ENCODE measurements at regions not wholly inside any gene's neighbourhood (a gene's known extent, or its start where the extent isn't known, plus 50 kb on each side); places are given as distances from the start of the nearest gene placed in this dataset.
"Not testable (repeated sequence)": the region's sequence is repeated elsewhere in the genome, so short reads cannot be mapped to it uniquely, and the experiment has no call there.

DNA sequence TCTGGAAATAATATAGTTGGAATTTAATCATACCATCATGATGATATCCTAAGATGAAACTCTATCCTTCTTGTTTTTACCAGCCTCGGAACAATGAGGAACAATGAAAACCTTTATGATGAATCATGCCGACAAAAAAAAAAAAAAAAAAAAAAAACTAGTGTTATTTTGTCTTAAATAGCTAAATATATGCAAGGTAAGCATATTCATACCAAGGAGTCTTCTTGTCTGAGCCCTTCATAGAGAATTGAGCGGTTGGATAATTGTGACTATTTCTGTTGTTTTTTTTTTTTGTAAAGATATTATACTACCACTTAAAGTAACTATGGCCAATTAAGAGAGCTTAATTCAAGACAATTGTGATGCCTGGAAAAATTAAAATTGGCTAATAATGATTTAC lies 244.0 kb upstream of the PCDH9 start:
- no peak overlapping the region for H3K4me3 ChIP-seq (ENCODE audit: low read depth, low read length)
- DNase-seq (ENCODE audit: low read depth), result no peak
- TF ChIP-seq, protein P1, sequence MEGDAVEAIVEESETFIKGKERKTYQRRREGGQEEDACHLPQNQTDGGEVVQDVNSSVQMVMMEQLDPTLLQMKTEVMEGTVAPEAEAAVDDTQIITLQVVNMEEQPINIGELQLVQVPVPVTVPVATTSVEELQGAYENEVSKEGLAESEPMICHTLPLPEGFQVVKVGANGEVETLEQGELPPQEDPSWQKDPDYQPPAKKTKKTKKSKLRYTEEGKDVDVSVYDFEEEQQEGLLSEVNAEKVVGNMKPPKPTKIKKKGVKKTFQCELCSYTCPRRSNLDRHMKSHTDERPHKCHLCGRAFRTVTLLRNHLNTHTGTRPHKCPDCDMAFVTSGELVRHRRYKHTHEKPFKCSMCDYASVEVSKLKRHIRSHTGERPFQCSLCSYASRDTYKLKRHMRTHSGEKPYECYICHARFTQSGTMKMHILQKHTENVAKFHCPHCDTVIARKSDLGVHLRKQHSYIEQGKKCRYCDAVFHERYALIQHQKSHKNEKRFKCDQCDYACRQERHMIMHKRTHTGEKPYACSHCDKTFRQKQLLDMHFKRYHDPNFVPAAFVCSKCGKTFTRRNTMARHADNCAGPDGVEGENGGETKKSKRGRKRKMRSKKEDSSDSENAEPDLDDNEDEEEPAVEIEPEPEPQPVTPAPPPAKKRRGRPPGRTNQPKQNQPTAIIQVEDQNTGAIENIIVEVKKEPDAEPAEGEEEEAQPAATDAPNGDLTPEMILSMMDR (IDR thresholded peaks at IDR 0.05; ENCODE audit: low read depth, low read length, missing control alignments), result no peak

DNA sequence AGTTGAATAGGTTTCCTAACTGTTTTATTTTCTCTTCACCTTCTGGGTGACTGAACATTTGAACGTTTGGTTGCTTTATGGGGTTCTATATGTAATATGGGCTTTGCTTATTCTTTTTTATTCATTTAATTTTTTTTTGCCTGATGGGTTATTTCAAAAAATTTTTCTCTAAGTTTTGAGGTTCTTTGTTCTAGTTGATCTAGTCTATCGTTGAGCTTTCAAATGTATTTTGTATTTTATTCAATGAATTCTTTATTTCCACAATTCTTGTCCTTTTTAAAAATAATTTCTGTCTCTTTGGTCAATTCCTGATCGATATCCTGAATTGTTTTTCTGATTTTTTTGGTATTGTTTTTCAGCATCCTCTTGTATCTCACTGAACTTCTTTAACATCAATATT lies 239.5 kb upstream of the PCDH9 start:
- H3K4me3 ChIP-seq (ENCODE audit: low read depth, low read length), result no peak overlapping the region
- DNase-seq (ENCODE audit: low read depth), result no peak
- TF ChIP-seq, protein P1 (IDR thresholded peaks at IDR 0.05; ENCODE audit: low read depth, low read length, missing control alignments), result no peak

DNA sequence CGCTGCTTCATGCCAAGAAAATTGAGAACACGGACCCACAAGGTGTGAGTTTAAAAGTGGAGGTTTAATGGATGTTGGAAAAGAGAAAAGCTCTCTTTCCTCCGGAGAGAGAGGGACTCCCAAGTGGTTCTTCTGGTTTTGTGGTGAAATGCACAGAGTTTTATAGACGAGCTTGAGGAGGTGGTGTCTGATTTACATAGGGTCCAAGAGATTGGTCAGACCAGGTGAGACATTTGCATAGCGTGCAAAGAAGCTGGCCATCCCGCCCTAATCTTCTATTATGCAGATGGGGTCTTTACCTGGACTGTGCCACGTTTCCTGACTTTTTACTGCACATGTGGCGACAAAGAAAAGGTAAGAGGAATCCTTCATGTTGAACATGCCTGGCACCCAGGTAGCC lies 236.4 kb upstream of the PCDH9 start:
- H3K4me3 ChIP-seq (ENCODE audit: low read depth, low read length), result no peak overlapping the region
- TF ChIP-seq, protein P1 (IDR thresholded peaks at IDR 0.05; ENCODE audit: low read depth, low read length, missing control alignments), result no peak
- no peak for DNase-seq (ENCODE audit: low read depth)

DNA sequence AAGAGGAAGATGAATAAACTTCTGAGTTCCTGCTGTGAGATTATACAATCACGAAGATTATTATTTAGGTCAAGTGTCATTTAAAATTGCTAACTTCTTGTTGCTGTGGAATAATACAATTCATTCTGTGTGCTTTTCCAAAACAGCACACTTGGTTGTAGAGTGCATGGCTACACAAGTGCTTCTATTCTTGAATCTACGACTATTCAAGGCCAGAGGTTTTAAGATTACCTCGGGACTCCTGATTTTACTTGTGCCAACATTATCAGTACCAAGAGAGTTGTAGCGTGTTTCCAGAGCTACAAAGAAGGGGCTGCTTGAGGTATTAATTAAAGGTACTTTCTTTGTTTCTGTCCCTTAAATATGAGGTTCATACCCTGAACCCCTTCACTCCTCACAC lies 234.0 kb upstream of the PCDH9 start:
- DNase-seq (ENCODE audit: low read depth), result no peak
- TF ChIP-seq, protein P1 (IDR thresholded peaks at IDR 0.05; ENCODE audit: low read depth, low read length, missing control alignments), result no peak
- H3K4me3 ChIP-seq (ENCODE audit: low read depth, low read length), result no peak overlapping the region

DNA sequence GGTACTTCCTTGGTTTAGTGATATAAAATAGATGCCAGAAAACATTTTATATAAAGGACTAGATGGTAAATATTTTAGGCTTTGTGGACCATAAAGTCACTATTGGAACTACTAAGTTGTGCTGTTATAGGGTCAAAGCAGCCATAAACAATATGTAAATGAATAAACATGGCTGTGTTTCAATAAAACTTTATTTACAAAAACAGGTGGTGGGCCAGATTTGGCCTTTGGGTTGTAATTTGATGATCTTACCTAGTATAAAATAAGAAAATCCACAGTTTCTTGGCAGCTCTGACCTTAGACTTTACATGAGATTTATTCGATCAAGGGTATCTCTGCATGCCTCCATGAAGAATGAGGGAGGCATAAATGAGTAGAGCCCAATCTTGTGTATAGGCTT lies 232.0 kb upstream of the PCDH9 start:
- no peak for DNase-seq (ENCODE audit: low read depth)
- H3K4me3 ChIP-seq (ENCODE audit: low read depth, low read length), result no peak overlapping the region
- TF ChIP-seq, protein P1 (IDR thresholded peaks at IDR 0.05; ENCODE audit: low read depth, low read length, missing control alignments), result no peak

DNA sequence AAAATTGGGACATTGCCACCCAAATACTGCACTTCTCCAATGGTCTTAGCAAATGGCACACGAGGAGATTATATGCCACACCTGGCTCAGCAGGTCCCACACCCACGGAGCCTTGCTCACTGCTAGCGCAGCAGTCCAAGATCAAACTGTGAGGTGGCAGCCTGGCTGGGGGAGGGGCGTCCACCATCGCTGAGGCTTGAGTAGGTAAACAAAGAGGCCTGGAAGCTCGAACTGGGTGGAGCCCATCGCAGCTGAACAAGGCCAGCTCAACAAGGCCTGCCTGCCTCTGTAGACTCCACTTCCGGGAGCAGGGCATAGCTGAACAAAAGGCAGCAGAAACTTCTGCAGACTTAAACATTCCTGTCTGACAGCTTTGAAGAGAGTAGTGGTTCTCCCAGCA lies 222.4 kb upstream of the PCDH9 start:
- DNase-seq (ENCODE audit: low read depth); H3K4me3 ChIP-seq (ENCODE audit: low read depth, low read length): not testable (repeated sequence)

DNA sequence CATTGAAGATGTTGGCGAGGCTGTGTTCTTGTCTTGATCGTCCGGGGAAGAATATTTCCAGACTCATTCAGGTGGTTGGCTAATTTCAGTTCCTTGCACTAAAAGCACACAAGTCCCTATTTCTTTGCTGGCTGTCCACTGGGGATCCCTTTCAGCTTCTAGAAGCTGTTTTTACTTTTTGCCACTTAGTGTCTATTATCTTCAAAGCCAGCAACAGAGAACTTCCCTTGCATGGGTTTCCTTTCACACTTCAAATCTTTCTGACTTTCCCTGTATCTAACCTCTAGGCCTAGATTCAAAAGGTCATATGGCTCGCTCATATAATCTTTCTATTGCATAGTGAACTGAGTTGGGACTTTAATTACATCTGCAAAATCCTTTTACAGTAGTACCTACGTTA lies 215.3 kb upstream of the PCDH9 start:
- no peak overlapping the region for H3K4me3 ChIP-seq (ENCODE audit: low read depth, low read length)
- TF ChIP-seq, protein P1 (IDR thresholded peaks at IDR 0.05; ENCODE audit: low read depth, low read length, missing control alignments), result no peak
- DNase-seq (ENCODE audit: low read depth), result no peak

DNA sequence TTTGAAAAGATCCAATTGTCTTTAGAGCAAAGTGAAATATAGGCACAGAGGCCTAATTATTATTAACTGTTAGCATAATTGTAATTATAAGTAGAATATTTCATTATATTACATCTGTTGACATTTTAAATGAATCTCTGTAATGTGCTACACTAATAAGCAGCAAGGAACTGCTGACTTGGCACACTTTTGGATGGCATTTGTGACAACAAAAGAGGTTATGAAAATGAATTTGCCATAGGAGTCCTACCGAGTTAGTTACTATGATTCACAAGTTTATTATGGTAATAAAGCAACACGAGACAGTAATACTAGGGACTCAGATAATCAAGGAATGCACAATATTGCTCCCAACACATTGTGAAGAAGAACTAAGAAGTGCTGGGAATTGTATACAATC lies 213.8 kb upstream of the PCDH9 start:
- DNase-seq (ENCODE audit: low read depth), result no peak
- no peak overlapping the region for H3K4me3 ChIP-seq (ENCODE audit: low read depth, low read length)
- TF ChIP-seq, protein P1 (IDR thresholded peaks at IDR 0.05; ENCODE audit: low read depth, low read length, missing control alignments), result no peak

Data from GM12864 (cell line).